ENCODE measurements at regions not wholly inside any gene's neighbourhood (a gene's known extent, or its start where the extent isn't known, plus 50 kb on each side); places are given as distances from the start of the nearest gene placed in this dataset.

GRCh38 chr7:85614684-85615083 lies 427.8 kb upstream of the SEMA3D start:
- TF ChIP-seq POLR2A (IDR thresholded peaks at IDR 0.05) (no peak), CTCF (IDR thresholded peaks at IDR 0.05) (no peak)
